Kidney epithelial cell (primary cell): ENCODE measurements at regions not wholly inside any gene's neighbourhood (a gene's known extent, or its start where the extent isn't known, plus 50 kb on each side); places are given as distances from the start of the nearest gene placed in this dataset.

Source experiments
- DNase-seq: peaks from one replicate; pipeline ENCODE4 v3.0.0-alpha.2; 2010; ENCODE audit warnings: low read depth
- H3K27me3 ChIP-seq: 2 replicates; pipeline ENCODE4 v1.6.0; 2011; ENCODE audit warnings: low read length; ENCODE audit not compliant: control insufficient read depth, insufficient read depth
- H3K36me3 ChIP-seq: 2 replicates; pipeline ENCODE4 v1.5.1; 2011; ENCODE audit warnings: low read length; ENCODE audit not compliant: control insufficient read depth, insufficient read depth
- H3K4me3 ChIP-seq: 2 replicates; pipeline ENCODE4 v1.5.1; 2011; ENCODE audit warnings: low read depth, mild to moderate bottlenecking, control low read depth, low read length
- TF ChIP-seq, protein P1 (sequence below): IDR thresholded peaks from 2 replicates; pipeline ENCODE4 v1.5.1; 2011; ENCODE audit warnings: mild to moderate bottlenecking, moderate library complexity, low read length, control low read depth, inconsistent platforms; ENCODE audit not compliant: insufficient read depth, poor library complexity, severe bottlenecking

DNA sequence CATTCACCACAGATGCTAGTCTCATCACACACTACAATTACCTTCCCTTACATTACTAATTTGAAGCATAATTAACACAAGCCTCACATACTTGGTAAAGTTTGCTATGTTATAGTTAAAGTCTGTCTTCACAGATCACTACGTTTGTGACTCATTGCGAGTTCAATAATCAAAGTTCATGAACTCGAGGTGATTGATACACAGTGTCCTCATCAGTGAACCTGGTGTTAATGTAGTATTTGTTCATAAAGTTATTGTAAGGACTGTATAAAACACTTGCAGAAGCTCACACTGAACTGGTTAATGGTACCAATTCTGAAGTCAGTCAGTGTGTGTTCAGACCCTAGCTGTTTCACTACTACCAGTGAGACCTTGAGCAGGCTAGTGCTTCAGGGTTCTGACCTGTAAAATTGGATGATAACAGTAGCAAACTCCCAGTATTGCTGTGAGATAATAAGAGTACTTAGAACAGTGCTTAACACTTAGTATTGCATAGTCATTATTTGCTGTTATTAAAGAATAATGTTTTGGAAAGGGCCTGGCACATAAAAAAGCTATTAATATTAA, 313.3 kb downstream of the LIG4 start:
- no peak for DNase-seq
- no peaks in the 10 kb centered on the region for H3K36me3 ChIP-seq
- TF ChIP-seq, protein P1, sequence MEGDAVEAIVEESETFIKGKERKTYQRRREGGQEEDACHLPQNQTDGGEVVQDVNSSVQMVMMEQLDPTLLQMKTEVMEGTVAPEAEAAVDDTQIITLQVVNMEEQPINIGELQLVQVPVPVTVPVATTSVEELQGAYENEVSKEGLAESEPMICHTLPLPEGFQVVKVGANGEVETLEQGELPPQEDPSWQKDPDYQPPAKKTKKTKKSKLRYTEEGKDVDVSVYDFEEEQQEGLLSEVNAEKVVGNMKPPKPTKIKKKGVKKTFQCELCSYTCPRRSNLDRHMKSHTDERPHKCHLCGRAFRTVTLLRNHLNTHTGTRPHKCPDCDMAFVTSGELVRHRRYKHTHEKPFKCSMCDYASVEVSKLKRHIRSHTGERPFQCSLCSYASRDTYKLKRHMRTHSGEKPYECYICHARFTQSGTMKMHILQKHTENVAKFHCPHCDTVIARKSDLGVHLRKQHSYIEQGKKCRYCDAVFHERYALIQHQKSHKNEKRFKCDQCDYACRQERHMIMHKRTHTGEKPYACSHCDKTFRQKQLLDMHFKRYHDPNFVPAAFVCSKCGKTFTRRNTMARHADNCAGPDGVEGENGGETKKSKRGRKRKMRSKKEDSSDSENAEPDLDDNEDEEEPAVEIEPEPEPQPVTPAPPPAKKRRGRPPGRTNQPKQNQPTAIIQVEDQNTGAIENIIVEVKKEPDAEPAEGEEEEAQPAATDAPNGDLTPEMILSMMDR = no peak

DNA sequence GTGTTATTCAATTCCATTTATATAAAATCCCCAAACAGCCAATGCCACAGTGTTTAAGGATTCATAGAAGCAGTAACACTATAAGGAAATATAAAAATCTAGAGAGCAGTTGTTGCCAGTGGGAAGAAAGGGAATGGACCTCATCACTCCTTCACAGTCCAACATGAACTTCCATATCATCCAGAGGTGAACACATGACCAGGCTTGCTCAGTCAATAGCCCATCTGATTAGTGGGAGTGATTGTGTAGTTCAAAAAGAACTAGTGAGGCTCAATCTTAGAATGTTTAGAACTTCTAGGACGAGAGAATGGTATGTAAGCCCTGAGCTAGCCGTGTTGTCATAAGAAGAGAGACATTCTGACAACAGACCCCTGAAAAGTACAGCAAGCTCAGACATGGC, 314.1 kb downstream of the LIG4 start:
- no peaks in the 10 kb centered on the region for H3K36me3 ChIP-seq
- DNase-seq = no peak
- no peak overlapping the region for H3K4me3 ChIP-seq
- H3K27me3 ChIP-seq = no peaks in the 10 kb centered on the region
- TF ChIP-seq, protein P1 = no peak

More for the DNA sequence above, 313.3 kb downstream of the LIG4 start:
- no peak overlapping the region for H3K4me3 ChIP-seq
- H3K27me3 ChIP-seq = no peaks in the 10 kb centered on the region

DNA sequence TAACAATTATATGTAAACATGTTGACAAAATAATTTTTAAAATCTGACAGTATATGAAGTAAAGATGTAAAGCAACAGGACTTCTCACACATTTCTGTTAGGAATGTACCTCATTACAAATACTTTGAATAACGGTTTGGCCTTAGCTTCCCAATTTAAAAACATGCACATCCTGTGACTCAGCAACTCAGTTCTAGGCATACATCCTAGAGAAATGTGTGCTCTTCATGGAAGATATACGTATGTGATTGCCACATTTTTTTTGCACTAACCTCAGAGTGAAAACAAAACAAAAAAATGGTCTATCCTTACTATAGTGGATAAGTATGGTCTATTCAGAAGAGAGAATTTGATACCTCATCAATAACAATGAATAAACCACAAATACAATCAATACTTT, 314.6 kb downstream of the LIG4 start:
- no peaks in the 10 kb centered on the region for H3K27me3 ChIP-seq
- H3K4me3 ChIP-seq = no peak overlapping the region
- TF ChIP-seq, protein P1 = no peak
- DNase-seq = no peak
- no peaks in the 10 kb centered on the region for H3K36me3 ChIP-seq

DNA sequence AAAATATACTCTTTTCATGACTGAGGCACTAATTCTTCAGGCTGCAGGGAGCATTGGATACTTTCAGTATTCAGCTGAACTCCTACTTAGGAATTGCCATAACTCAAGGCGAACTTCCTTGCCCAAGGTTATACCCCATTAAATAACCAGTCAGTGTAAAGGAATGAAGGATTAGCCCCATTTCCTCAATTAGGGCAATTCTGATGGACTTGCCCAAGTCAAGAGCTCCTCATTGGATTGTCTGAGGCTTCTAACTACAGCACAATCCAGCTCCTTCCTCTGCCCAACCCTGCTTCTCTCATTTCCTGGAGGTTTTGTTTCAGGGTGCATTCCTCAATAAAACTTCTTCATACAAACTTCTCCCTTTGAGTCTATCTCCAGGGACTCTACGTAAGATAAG, 329.2 kb downstream of the LIG4 start:
- no peak overlapping the region for H3K4me3 ChIP-seq
- TF ChIP-seq, protein P1 = no peak
- no peaks in the 10 kb centered on the region for H3K27me3 ChIP-seq
- H3K36me3 ChIP-seq = no peaks in the 10 kb centered on the region
- no peak for DNase-seq

DNA sequence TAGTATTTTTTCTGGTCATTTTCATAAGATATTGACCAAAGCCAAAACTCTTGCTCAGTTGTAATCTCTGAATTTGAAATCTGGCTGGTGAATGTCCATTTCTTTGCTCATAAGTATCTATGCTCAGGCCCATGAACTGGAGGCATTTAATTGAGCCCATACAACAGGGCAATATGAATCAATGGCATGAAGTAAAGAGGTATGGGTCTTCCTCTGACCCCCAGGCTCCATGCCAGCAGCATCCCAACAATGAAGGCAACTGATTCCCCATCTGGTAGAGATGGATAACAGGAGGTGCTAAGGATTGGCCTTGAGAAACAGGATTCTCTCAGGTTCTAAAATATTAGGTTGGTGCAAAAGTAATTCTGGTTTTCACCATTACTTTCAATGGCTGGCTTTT, 330.8 kb downstream of the LIG4 start:
- Histone ChIP-seq H3K36me3 (no peaks in the 10 kb centered on the region), H3K4me3 (no peak overlapping the region), H3K27me3 (no peaks in the 10 kb centered on the region)
- TF ChIP-seq, protein P1 = no peak
- no peak for DNase-seq

DNA sequence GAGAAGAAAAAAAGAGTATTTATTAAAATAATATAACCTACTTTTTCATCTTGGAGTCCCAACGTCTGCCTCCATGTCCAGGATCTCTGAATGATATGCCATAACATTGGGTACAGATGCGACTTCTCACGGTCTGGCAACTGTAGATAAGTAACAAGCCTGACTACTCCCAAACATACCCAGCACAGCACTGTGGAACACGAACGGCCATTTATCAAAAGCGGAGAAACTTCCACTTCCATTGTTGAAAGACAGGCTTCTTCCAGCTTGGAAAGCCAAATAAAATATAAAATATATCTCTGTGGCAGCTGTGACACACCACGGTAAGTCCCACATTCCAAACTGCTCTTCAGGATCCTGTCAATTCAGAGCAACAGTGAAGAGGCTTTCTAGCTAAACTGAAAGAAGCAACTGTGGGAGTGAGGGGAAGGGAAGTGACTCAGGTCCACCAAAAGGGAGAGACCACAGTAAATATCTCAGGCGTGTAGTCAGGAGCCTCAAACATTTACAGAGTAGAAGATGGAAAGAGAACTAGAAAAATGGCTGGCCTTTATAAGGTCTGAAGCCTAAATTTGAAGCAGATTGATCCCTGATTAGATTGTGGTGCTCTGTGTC, 331.7 kb downstream of the LIG4 start:
- Histone ChIP-seq H3K4me3 (no peak overlapping the region), H3K36me3 (no peaks in the 10 kb centered on the region), H3K27me3 (no peaks in the 10 kb centered on the region)
- TF ChIP-seq, protein P1 = no peak
- DNase-seq = peak; percentile 88
